GM23338 (cell line): ENCODE measurements at regions not wholly inside any gene's neighbourhood (a gene's known extent, or its start where the extent isn't known, plus 50 kb on each side); places are given as distances from the start of the nearest gene placed in this dataset.

ENCODE experiments used
- ATAC-seq: fragments of 200-7000 bp; cut with Tn5 transposase; 3 replicates; pipeline ENCODE4 v1.9.1; 2020
- DNase-seq: peaks from one replicate; pipeline ENCODE4 v3.0.0-alpha.2; 2015; ENCODE audit warnings: low spot score
- H2AFZ ChIP-seq: fragments of 200-600 bp; sonication (generic); 2 replicates; pipeline ENCODE4 v1.8.0; 2016; ENCODE audit warnings: antibody characterized with exemption, mild to moderate bottlenecking, moderate library complexity
- H3F3A ChIP-seq: fragments of 200-600 bp; sonication (generic); replicated peaks from 2 replicates; pipeline ENCODE4 v1.8.0; 2017; ENCODE audit warnings: antibody characterized with exemption, mixed run types, low read depth
- H3K27ac ChIP-seq: fragments of 200-600 bp; sonication (generic); 2 replicates; pipeline ENCODE4 v1.6.1; 2016; ENCODE audit warnings: low read depth
- H3K27me3 ChIP-seq: fragments of 200-600 bp; sonication (generic); 2 replicates; pipeline ENCODE4 v1.8.0; 2016; ENCODE audit warnings: mild to moderate bottlenecking, mixed run types, moderate library complexity; ENCODE audit not compliant: insufficient read depth
- H3K36me3 ChIP-seq: fragments of 200-600 bp; sonication (generic); 2 replicates; pipeline ENCODE4 v1.8.0; 2016; ENCODE audit warnings: mild to moderate bottlenecking; ENCODE audit not compliant: insufficient read depth
- H3K4me1 ChIP-seq: fragments of 200-600 bp; sonication (generic); 2 replicates; pipeline ENCODE4 v1.8.0; 2016; ENCODE audit warnings: mild to moderate bottlenecking, moderate library complexity; ENCODE audit not compliant: insufficient read depth
- H3K4me2 ChIP-seq: fragments of 200-600 bp; sonication (generic); 2 replicates; pipeline ENCODE4 v1.7.1; 2017; ENCODE audit warnings: mixed run types
- H3K4me3 ChIP-seq: fragments of 200-600 bp; sonication (generic); 2 replicates; pipeline ENCODE4 v1.6.1; 2016; ENCODE audit warnings: mixed run types
- H3K79me2 ChIP-seq: fragments of 200-600 bp; sonication (generic); replicated peaks from 2 replicates; pipeline ENCODE4 v1.8.0; 2017; ENCODE audit warnings: mild to moderate bottlenecking; ENCODE audit not compliant: insufficient read depth
- H3K9me2 ChIP-seq: fragments of 200-600 bp; sonication (generic); 2 replicates; pipeline ENCODE4 v1.8.0; 2017; ENCODE audit not compliant: insufficient read depth
- H4K20me1 ChIP-seq: fragments of 200-600 bp; sonication (generic); replicated peaks from 2 replicates; pipeline ENCODE4 v1.8.0; 2017; ENCODE audit warnings: mild to moderate bottlenecking; ENCODE audit not compliant: insufficient read depth
- H3K27ac Mint-ChIP-seq: 2 replicates; pipeline ENCODE4 v1.8.0; 2020; ENCODE audit warnings: inconsistent platforms, mild to moderate bottlenecking, moderate library complexity, mixed read lengths
- H3K27me3 Mint-ChIP-seq: 3 replicates; pipeline ENCODE4 v1.8.0; 2022; ENCODE audit warnings: low read depth, mild to moderate bottlenecking, moderate library complexity, mixed read lengths, inconsistent platforms; ENCODE audit not compliant: insufficient read depth, poor library complexity
- H3K36me3 Mint-ChIP-seq: 3 replicates; pipeline ENCODE4 v1.8.0; 2021; ENCODE audit warnings: low read depth, mild to moderate bottlenecking, inconsistent platforms, moderate library complexity, mixed read lengths
- H3K4me1 Mint-ChIP-seq: 3 replicates; pipeline ENCODE4 v1.8.0; 2020; ENCODE audit warnings: mild to moderate bottlenecking, inconsistent platforms, mixed read lengths
- H3K4me3 Mint-ChIP-seq: 3 replicates; pipeline ENCODE4 v1.8.0; 2021; ENCODE audit warnings: moderate library complexity, mild to moderate bottlenecking, inconsistent platforms, mixed read lengths
- H3K9me3 Mint-ChIP-seq: 3 replicates; pipeline ENCODE4 v1.8.0; 2020; ENCODE audit warnings: moderate library complexity, mild to moderate bottlenecking, inconsistent platforms, mixed read lengths
- CREB1 ChIP-seq: fragments of 250-450 bp; sonication (Bioruptor Pico); IDR thresholded peaks from 2 replicates; pipeline ENCODE4 v1.5.0; 2020; ENCODE audit warnings: low read depth, mild to moderate bottlenecking, moderate library complexity
- EZH2phosphoT487 ChIP-seq: fragments of 200-600 bp; sonication (generic); IDR thresholded peaks from one replicate; pipeline ENCODE4 v1.8.1; 2018; ENCODE audit warnings: antibody characterized with exemption; ENCODE audit not compliant: unreplicated experiment
- JUNB ChIP-seq: IDR thresholded peaks from one replicate; pipeline ENCODE4 v1.6.1; 2016; ENCODE audit warnings: antibody characterized with exemption; ENCODE audit not compliant: unreplicated experiment
- NANOG ChIP-seq: IDR thresholded peaks from 2 replicates; pipeline ENCODE4 v1.6.1; 2016; ENCODE audit warnings: antibody characterized with exemption, borderline replicate concordance
- ZNF114 ChIP-seq: fragments of 250-450 bp; sonication (Bioruptor Pico); IDR thresholded peaks from 2 replicates; pipeline ENCODE4 v1.5.0; 2020; ENCODE audit warnings: mild to moderate bottlenecking, moderate library complexity
- TF ChIP-seq, protein P1 (sequence below), 2 experiments: fragments of 200-600 bp in 1 of 2; sonication (generic) in 1 of 2; conservative IDR thresholded peaks; 2 replicates each; pipeline versions ENCODE4 v1.5.1 to v1.6.1; 2016 to 2017; ENCODE audit warnings: antibody characterized with exemption in 2 of 2, low read depth in 2 of 2, mild to moderate bottlenecking in 2 of 2, moderate library complexity in 1 of 2
- TF ChIP-seq, protein P2 (sequence below): IDR thresholded peaks from 2 replicates; pipeline ENCODE4 v1.6.1; 2016; ENCODE audit warnings: antibody characterized with exemption
- TF ChIP-seq, protein P3 (sequence below): fragments of 250-450 bp; sonication (Bioruptor Pico); IDR thresholded peaks from 2 replicates; pipeline ENCODE4 v1.5.0; 2020; ENCODE audit warnings: mild to moderate bottlenecking, moderate library complexity

GRCh38 chr1:94606471-94606870, 64.9 kb upstream of the F3 start:
- Histone ChIP-seq H3K27me3 (no peaks in the 10 kb centered on the region), H4K20me1 (no peaks in the 10 kb centered on the region), H3K9me2 (no peaks in the 10 kb centered on the region; the same call in 1 of the 2 replicates), H3K4me2 (no peak overlapping the region), H3K27ac (no peak overlapping the region), H3K79me2 (no peaks in the 10 kb centered on the region), H3K4me3 (no peak overlapping the region), H3K4me1 (no peaks in the 10 kb centered on the region), H3K36me3 (no peaks in the 10 kb centered on the region; the same call in 1 of the 2 replicates), H3F3A (no peaks in the 10 kb centered on the region), H2AFZ (no peak overlapping the region)
- no peak overlapping the region for H3K27ac Mint-ChIP-seq
- no peak overlapping the region for H3K4me3 Mint-ChIP-seq
- no peaks in the 10 kb centered on the region for H3K9me3 Mint-ChIP-seq
- H3K36me3 Mint-ChIP-seq = no peaks in the 10 kb centered on the region; the same call in 2 of the 3 replicates
- peaks cover 14% of the 10 kb centered on the region for H3K4me1 Mint-ChIP-seq
- TF ChIP-seq JUNB = no peak
- no peak for TF ChIP-seq ZNF114 (CRISPR knock-in tag)
- TF ChIP-seq, protein P1, sequence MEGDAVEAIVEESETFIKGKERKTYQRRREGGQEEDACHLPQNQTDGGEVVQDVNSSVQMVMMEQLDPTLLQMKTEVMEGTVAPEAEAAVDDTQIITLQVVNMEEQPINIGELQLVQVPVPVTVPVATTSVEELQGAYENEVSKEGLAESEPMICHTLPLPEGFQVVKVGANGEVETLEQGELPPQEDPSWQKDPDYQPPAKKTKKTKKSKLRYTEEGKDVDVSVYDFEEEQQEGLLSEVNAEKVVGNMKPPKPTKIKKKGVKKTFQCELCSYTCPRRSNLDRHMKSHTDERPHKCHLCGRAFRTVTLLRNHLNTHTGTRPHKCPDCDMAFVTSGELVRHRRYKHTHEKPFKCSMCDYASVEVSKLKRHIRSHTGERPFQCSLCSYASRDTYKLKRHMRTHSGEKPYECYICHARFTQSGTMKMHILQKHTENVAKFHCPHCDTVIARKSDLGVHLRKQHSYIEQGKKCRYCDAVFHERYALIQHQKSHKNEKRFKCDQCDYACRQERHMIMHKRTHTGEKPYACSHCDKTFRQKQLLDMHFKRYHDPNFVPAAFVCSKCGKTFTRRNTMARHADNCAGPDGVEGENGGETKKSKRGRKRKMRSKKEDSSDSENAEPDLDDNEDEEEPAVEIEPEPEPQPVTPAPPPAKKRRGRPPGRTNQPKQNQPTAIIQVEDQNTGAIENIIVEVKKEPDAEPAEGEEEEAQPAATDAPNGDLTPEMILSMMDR (conservative IDR thresholded peaks at IDR 0.05; ENCODE audit: low read depth in 2 of 2) = peak in 1 of 2 experiments; percentile 44; a peak in 2 of 4 replicates
- peaks cover 10% of the 10 kb centered on the region for H3K27me3 Mint-ChIP-seq
- no peak for DNase-seq
- ATAC-seq = no peak

DNA sequence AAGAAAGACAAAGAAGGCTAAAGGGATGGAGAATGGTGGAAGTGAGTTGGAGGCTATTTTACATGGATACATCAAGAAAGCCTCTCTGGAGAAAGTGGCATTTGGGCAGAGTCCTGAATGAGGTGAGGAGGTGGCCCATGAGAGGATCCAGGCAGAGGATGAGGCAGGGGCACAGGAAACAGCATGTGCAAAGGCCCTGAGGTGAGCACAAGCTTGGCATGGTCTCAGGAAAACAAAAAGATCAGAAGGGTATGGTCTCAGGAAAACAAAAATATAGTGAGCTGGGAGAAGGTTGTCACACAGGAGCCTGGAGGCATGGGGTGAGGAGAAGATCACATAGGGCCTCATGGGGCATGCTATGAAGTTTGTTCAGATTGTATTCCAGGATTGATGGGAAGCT, 62.1 kb upstream of the F3 start:
- no peak for TF ChIP-seq NANOG
- no peak for TF ChIP-seq CREB1 (CRISPR knock-in tag)
- TF ChIP-seq, protein P2, sequence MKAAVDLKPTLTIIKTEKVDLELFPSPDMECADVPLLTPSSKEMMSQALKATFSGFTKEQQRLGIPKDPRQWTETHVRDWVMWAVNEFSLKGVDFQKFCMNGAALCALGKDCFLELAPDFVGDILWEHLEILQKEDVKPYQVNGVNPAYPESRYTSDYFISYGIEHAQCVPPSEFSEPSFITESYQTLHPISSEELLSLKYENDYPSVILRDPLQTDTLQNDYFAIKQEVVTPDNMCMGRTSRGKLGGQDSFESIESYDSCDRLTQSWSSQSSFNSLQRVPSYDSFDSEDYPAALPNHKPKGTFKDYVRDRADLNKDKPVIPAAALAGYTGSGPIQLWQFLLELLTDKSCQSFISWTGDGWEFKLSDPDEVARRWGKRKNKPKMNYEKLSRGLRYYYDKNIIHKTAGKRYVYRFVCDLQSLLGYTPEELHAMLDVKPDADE = no peak
- TF ChIP-seq EZH2phosphoT487 = no peak
- TF ChIP-seq, protein P3, sequence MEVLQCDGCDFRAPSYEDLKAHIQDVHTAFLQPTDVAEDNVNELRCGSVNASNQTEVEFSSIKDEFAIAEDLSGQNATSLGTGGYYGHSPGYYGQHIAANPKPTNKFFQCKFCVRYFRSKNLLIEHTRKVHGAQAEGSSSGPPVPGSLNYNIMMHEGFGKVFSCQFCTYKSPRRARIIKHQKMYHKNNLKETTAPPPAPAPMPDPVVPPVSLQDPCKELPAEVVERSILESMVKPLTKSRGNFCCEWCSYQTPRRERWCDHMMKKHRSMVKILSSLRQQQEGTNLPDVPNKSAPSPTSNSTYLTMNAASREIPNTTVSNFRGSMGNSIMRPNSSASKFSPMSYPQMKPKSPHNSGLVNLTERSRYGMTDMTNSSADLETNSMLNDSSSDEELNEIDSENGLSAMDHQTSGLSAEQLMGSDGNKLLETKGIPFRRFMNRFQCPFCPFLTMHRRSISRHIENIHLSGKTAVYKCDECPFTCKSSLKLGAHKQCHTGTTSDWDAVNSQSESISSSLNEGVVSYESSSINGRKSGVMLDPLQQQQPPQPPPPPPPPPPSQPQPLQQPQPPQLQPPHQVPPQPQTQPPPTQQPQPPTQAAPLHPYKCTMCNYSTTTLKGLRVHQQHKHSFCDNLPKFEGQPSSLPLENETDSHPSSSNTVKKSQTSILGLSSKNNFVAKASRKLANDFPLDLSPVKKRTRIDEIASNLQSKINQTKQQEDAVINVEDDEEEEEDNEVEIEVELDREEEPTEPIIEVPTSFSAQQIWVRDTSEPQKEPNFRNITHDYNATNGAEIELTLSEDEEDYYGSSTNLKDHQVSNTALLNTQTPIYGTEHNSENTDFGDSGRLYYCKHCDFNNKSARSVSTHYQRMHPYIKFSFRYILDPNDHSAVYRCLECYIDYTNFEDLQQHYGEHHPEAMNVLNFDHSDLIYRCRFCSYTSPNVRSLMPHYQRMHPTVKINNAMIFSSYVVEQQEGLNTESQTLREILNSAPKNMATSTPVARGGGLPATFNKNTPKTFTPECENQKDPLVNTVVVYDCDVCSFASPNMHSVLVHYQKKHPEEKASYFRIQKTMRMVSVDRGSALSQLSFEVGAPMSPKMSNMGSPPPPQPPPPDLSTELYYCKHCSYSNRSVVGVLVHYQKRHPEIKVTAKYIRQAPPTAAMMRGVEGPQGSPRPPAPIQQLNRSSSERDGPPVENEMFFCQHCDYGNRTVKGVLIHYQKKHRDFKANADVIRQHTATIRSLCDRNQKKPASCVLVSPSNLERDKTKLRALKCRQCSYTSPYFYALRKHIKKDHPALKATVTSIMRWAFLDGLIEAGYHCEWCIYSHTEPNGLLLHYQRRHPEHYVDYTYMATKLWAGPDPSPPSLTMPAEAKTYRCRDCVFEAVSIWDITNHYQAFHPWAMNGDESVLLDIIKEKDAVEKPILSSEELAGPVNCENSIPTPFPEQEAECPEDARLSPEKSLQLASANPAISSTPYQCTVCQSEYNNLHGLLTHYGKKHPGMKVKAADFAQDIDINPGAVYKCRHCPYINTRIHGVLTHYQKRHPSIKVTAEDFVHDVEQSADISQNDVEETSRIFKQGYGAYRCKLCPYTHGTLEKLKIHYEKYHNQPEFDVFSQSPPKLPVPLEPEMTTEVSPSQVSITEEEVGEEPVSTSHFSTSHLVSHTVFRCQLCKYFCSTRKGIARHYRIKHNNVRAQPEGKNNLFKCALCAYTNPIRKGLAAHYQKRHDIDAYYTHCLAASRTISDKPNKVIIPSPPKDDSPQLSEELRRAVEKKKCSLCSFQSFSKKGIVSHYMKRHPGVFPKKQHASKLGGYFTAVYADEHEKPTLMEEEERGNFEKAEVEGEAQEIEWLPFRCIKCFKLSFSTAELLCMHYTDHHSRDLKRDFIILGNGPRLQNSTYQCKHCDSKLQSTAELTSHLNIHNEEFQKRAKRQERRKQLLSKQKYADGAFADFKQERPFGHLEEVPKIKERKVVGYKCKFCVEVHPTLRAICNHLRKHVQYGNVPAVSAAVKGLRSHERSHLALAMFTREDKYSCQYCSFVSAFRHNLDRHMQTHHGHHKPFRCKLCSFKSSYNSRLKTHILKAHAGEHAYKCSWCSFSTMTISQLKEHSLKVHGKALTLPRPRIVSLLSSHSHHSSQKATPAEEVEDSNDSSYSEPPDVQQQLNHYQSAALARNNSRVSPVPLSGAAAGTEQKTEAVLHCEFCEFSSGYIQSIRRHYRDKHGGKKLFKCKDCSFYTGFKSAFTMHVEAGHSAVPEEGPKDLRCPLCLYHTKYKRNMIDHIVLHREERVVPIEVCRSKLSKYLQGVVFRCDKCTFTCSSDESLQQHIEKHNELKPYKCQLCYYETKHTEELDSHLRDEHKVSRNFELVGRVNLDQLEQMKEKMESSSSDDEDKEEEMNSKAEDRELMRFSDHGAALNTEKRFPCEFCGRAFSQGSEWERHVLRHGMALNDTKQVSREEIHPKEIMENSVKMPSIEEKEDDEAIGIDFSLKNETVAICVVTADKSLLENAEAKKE (CRISPR knock-in tag) = no peak
- ATAC-seq = no peak
- Histone ChIP-seq H3K36me3 (no peaks in the 10 kb centered on the region; the same call in 1 of the 2 replicates), H2AFZ (no peak overlapping the region), H3K27ac (no peak overlapping the region), H3K79me2 (no peaks in the 10 kb centered on the region), H3K9me2 (no peaks in the 10 kb centered on the region; the same call in 1 of the 2 replicates), H3F3A (0 out of 2 replicates have a peak, but pooled peaks cover 3% of the 10 kb centered on the region), H4K20me1 (no peaks in the 10 kb centered on the region), H3K4me2 (no peak overlapping the region), H3K4me3 (no peak overlapping the region), H3K4me1 (no peaks in the 10 kb centered on the region), H3K27me3 (no peaks in the 10 kb centered on the region)
- Mint-ChIP-seq H3K4me3 (no peak overlapping the region), H3K27ac (no peak overlapping the region), H3K9me3 (no peaks in the 10 kb centered on the region), H3K4me1 (peaks cover 12% of the 10 kb centered on the region; the same call in 2 of the 3 replicates), H3K36me3 (no peaks in the 10 kb centered on the region; the same call in 2 of the 3 replicates), H3K27me3 (no peaks in the 10 kb centered on the region)
- no peak for DNase-seq
